TTC549 (cell line): ENCODE measurements at regions not wholly inside any gene's neighbourhood (a gene's known extent, or its start where the extent isn't known, plus 50 kb on each side); places are given as distances from the start of the nearest gene placed in this dataset.
"Not testable (repeated sequence)": the region's sequence is repeated elsewhere in the genome, so short reads cannot be mapped to it uniquely, and the experiment has no call there.

Experiments
- FAIRE-seq: peaks from 2 replicates; lab custom pipeline; 2012; peaks lifted over from hg19 to GRCh38; lab: Jason Lieb, UNC

- no peak for FAIRE-seq
Observed at GRCh38 chr11:49442669-49443068, 234.3 kb upstream of the FOLH1 start.

- not testable (repeated sequence) for FAIRE-seq
Observed at GRCh38 chr11:49439901-49440300, 231.5 kb upstream of the FOLH1 start.

GRCh38 chr11:49434308-49434707 lies 225.9 kb upstream of the FOLH1 start:
- FAIRE-seq, result not testable (repeated sequence)

- no peak for FAIRE-seq
Observed at GRCh38 chr11:49432242-49432848, 223.9 kb upstream of the FOLH1 start.

GRCh38 chr11:49424136-49424535 lies 215.7 kb upstream of the FOLH1 start:
- no peak for FAIRE-seq

- not testable (repeated sequence) for FAIRE-seq
Observed at GRCh38 chr11:49418877-49419276, 210.5 kb upstream of the FOLH1 start.

GRCh38 chr11:49405743-49406142 lies 197.3 kb upstream of the FOLH1 start:
- no peak for FAIRE-seq

GRCh38 chr11:49395789-49396188 lies 187.4 kb upstream of the FOLH1 start:
- FAIRE-seq, result not testable (repeated sequence)

GRCh38 chr11:49390362-49390761 lies 182.0 kb upstream of the FOLH1 start:
- not testable (repeated sequence) for FAIRE-seq

- FAIRE-seq, result not testable (repeated sequence)
Observed at GRCh38 chr11:49389149-49389548, 180.7 kb upstream of the FOLH1 start.

GRCh38 chr11:49384371-49384770 lies 176.0 kb upstream of the FOLH1 start:
- FAIRE-seq, result not testable (repeated sequence)

- FAIRE-seq, result no peak
Observed at GRCh38 chr11:49377978-49378377, 169.6 kb upstream of the FOLH1 start.

- FAIRE-seq, result not testable (repeated sequence)
Observed at GRCh38 chr11:49373866-49374265, 165.5 kb upstream of the FOLH1 start.

- peak; percentile 7 for FAIRE-seq
Observed at GRCh38 chr11:49373385-49373784, 165.0 kb upstream of the FOLH1 start.

GRCh38 chr11:49372137-49372536 lies 163.7 kb upstream of the FOLH1 start:
- FAIRE-seq, result not testable (repeated sequence)

- FAIRE-seq, result not testable (repeated sequence)
Observed at GRCh38 chr11:49368556-49368955, 160.2 kb upstream of the FOLH1 start.

GRCh38 chr11:49365375-49365774 lies 157.0 kb upstream of the FOLH1 start:
- not testable (repeated sequence) for FAIRE-seq

GRCh38 chr11:49362994-49363393 lies 154.6 kb upstream of the FOLH1 start:
- not testable (repeated sequence) for FAIRE-seq

- not testable (repeated sequence) for FAIRE-seq
Observed at GRCh38 chr11:49354536-49354935, 146.1 kb upstream of the FOLH1 start.

- not testable (repeated sequence) for FAIRE-seq
Observed at GRCh38 chr11:49352868-49353267, 144.5 kb upstream of the FOLH1 start.

GRCh38 chr11:49346627-49347026 lies 138.2 kb upstream of the FOLH1 start:
- not testable (repeated sequence) for FAIRE-seq

- not testable (repeated sequence) for FAIRE-seq
Observed at GRCh38 chr11:49328485-49329186, 120.2 kb upstream of the FOLH1 start.

- FAIRE-seq, result not testable (repeated sequence)
Observed at GRCh38 chr11:49327766-49328165, 119.4 kb upstream of the FOLH1 start.

GRCh38 chr11:49326651-49327050 lies 118.2 kb upstream of the FOLH1 start:
- FAIRE-seq, result not testable (repeated sequence)
